GM18508 (cell line): ENCODE measurements at regions not wholly inside any gene's neighbourhood (a gene's known extent, or its start where the extent isn't known, plus 50 kb on each side); places are given as distances from the start of the nearest gene placed in this dataset.
"Not testable (repeated sequence)": the region's sequence is repeated elsewhere in the genome, so short reads cannot be mapped to it uniquely, and the experiment has no call there.

Experiments used
- ATAC-seq: cut with Tn5 transposase; IDR thresholded peaks from one replicate; pipeline ENCODE4 v1.9.1; 2021; ENCODE audit warnings: moderate number of reproducible peaks; ENCODE audit not compliant: insufficient read depth, unreplicated experiment

DNA sequence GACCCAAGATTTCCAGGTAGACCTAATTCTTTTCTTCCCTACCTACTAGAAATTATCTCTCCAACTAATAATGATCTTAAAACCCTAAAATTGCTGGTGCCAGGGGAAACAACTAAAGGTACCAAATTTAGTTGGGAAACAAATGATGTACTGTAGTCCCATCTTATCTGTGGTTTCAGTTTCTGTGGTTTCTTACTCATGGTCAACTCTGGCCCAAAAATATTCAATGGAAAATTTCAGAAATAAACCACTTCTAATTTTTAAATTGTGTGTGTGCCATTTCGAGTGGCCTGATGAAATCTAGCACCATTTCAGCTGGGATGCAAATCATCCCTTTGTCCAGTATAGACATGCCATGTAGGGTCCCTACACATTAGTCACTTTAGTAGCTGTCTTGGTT is 475.2 kb upstream of the EPHA7 start:
- no peak for ATAC-seq

DNA sequence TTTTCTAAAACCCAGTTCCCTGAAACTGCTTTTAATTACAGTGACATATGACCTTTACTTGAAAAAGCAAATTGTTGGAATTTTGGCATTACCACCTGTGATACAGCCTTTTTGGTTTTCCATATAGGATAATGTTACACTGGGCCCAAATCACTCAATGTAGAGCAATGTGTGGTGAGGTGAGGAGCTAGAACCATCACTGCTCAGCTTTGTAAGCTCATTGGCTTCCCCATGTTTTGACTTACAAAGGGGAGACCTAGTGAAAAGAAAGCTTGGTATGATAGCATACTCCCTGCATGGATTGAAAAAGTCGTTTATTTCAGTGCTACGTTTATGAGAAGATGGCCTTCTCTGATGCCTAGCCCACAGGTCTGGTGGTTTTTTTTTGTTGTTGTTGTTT is 470.4 kb upstream of the EPHA7 start:
- ATAC-seq, result no peak

DNA sequence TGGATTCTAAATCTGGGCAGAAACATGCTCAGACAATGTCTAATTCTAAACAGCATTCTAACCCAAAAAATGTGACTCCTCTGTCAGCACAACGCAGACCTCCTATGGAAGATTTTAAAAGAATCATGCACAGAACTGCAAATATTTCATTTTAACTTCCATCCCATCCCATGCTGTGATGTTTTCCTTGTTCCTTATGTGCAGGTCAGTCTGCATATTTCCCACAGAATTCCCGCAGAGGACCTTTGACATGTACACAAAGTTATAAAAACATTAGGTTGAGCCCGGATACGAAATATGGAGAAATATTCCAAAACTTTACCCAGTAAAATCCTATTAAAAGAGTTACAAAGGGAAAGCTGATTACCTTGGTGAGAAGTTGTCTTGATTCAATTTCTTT is 467.1 kb upstream of the EPHA7 start:
- ATAC-seq, result no peak

DNA sequence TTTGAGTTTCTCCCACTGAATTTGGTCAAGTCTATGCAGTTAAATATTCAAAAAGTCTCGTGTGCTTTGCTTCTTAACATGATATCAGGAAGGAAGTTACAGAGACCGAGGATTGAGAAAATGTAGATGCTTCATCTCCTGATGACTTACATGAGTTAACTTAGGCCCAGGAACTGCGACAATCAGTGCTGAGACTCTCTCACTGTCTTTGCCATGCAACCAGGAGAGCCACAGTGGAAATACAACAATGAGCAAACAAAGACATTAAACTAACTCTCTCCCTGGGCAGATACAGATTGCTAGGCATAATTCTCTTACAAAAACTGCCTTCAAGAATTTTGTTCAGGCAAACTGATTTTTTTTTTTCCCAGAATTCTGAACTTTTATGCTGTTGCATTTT is 440.6 kb upstream of the EPHA7 start:
- no peak for ATAC-seq

DNA sequence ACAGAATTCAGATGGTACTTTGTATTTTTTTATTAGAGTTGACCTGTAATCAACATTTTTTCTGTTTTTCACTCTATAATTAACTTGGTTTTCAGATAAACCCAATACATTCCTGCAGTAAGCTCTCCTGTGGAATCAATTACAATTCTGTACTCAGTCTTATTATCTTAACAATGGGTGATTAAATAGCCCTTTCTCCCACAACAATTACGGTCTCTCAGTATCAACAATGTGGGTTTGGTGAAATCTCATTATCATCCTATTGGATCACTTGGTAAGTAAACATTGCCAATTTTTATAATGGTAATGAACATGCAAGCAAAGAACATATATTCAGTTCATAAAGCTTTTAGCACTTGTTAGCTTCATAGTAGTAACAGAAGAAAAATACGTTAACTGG is 438.9 kb upstream of the EPHA7 start:
- no peak for ATAC-seq

DNA sequence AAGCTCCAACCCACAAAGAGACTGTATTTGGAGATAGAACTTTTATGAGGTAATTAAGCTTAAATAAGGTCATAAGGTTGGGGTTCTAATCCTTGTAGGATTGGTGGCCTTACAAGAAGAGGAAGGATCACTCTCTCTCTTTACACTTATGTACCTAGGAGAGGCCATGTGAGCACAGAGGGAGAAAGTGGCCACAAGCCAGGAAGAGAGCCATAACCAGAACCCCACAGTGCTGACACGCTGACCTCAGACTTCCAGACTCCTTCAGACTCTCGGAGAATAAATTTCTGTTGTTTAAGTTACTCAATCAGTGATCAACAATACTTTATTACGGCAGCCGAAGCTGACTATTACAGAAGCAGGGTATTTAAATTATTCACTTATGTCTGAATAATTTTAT is 430.5 kb upstream of the EPHA7 start:
- ATAC-seq, result no peak

DNA sequence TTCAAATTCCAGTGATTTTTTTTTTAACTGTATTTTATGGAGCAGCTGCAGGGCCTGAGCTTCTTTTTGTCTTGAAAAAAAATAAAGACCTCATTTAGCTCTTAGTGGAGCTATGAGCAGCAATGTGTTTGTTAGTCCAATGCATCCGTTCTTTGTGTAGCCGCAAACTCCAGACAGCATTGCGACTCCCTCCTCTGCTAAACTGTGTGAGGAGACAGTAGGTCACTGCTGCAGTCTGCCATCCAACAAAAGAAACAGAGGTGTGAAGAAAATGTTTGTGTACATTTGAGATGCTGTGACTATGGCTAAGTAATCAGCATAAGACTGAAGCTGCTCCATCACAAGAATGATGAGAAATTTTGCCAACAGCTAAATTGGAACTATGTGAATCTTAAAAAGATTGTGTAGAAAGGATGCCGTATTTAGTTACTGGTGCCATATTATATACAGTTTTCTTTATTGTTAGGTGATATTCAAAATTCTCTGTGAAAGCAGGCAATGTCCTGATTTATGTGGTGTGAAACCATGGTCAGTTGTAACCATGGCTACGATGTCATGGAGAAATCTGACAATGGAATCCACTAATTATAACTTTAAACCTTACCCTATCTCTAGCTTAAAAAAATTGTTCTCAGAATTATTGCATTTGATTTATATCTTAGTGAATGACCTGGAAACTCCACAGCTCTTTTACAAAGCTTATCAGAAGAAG is 428.8 kb upstream of the EPHA7 start:
- ATAC-seq, result no peak

DNA sequence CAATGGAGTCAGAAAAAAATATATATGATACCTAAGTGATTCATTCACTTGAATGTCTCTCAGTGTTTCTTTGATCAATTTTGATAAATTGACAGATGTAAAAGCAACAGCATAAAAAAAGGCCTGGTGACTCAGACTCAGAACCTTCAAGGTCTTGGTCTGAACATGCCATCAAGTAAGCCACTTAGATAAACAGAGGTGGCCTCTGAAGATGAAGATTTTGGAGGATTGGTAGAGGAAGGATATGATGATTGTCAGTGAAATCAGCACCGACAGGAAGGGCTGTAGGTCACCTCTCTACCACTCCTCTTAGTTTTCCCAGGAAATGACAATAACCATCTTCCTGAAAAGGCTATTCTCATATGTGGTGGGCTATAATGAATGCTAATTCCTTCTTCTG is 422.8 kb upstream of the EPHA7 start:
- ATAC-seq, result no peak

DNA sequence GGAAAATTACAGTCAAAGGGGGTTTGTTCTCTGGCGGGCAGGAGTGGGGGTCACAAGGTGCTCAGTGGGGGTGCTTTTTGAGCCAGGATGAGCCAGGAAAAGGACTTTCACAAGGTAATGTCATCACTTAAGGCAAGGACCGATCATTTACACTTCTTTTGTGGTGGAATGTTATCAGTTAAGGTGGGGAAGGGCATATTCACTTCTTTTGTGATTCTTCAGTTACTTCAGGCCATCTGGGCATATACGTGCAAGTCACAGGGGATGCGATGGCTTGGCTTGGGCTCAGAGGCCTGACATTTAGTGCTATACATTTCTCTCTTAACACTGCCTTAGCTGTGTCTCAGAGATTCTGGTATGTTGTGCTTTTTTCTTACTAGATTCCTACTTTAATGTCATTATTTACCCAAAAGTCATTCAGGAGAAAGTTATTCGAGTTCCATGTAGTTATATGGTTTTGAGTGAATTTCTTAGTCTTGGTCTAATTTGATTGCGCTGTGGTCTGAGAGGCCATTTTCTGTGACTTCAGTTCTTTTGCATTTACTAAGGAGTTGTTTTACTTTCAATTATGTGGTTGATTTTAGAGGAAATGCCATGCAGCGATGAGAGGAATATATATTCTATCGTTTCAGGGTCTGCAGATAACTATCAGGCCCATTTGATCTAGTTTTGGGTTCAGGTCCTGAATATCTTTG is 416.2 kb upstream of the EPHA7 start:
- not testable (repeated sequence) for ATAC-seq

DNA sequence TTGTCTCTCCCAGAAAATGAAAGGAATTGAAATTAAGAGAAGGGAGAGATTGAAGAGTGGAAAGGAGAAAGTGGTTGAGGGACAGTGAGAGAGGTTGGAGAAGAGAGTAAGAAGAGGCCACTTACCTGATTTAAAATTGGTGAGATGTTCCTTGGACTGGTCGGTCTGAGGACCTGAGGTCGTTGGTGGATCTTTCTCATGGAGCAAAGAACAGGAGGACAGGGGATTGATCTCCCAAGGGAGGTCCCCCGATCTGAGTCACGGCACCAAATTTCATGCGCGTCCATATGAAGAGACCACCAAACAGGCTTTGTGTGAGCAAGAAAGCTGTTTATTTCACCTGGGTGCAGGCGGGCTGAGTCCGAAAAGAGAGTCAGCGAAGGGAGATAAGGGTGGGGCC is 415.7 kb upstream of the EPHA7 start:
- not testable (repeated sequence) for ATAC-seq

DNA sequence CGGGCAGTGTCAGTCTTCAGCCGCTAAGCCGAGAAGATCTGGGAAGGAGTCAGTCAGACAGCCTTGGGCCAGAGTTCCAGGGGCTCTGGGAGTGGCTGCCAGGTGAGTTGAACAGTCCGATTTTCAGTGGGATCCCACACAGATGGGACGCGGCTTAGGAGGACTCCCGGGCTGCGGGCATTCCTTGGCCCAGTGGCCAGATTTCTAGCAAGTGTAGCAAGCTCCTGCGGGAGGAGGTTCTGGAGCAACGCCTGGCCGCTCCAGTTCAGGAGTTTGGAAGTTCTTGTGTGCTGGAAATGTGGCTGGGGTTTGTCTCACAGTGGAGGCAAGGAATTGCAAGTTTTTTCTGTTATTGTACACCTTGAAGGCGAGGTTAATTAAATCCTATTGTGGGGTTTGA is 414.0 kb upstream of the EPHA7 start:
- ATAC-seq, result not testable (repeated sequence)

DNA sequence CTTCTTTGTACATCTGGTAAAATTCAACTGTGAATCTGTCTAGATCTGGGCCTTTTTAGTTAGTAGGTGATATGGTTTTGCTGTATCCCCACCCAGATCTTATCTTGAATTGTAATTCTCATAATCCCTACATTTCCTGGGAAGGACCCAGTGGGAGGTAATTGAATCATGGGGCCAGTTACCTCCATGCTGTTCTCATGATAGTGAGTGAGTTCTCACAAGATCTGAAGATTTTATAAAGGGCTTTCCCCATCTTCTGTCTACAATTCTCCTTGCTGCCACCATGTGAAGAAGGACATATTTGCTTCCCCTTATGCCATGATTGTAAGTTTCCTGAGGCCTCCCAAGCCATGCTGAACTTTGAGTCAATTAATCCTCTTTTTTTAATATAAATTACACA is 410.4 kb upstream of the EPHA7 start:
- ATAC-seq, result not testable (repeated sequence)

DNA sequence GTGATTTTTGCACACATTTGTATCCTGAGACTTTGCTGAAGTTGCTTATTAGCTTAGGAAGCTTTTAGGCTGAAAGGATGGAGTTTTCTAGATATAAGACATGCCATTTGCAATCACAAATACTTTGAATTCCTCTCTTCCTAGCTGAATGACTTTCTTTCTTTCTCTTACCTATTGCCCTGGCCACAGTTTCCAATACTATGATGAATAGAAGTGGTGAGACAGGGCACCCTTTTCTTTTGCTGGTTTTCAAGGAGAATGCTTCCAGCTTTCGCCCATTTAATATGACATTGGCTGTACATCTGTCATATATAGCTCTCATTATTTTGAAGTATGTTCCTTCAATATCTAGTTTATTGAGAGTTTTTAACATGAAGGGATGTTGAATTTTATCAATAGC is 409.6 kb upstream of the EPHA7 start:
- no peak for ATAC-seq

DNA sequence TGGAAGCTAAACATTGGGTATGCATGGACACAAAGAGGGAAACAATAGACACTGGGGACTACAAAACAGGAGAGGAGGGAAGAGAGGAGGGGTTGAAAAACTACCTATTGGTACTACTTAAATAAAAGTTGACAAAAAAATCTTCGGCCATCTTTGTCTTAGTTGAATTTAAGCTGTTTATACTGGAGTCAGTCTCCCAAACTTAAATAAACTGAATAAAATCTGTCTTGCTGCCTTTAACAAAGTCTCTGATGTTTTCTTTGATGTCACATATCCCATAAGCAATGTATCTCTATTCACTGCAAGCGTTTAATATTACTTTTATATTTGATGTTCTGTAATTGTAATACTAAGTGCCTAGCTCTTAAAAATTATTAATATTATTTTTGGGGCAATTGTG is 409.2 kb upstream of the EPHA7 start:
- ATAC-seq, result no peak

DNA sequence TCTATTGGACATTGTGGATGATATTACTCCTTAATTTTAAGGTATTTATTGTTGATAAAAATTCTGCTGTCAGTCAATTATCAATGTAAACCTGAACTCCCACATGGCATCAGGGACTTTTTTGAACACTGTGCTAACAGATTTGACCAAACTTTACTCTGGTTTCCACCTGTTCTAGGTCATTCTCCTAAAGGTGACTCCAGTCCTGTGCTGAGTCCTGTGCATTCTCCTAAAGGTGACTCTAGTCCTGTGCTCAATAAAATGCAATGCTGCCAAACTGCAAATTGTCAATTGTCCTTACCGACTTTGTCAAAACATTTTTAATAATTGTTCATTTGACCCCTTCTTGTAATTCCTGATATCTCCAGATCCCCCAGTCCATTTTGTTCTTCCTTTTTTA is 408.4 kb upstream of the EPHA7 start:
- no peak for ATAC-seq

DNA sequence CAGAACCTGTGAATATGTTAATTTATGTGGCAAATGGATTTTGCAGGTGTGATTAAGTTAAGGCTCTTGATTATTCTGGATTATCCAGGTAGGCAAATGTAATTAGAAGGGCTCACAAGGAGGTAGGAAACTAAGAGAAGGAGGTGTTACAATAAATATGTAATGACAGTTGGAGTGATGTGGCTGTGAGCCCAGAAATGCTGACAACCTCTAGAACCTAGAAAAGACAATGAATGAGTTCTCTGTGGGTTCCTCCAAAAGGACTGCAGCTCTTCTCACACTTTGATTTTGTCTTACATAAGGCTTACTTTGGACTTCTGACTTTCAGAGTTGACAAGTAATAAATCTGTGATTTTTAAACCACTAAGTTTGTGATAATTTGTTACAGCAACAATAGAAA is 406.6 kb upstream of the EPHA7 start:
- no peak for ATAC-seq

DNA sequence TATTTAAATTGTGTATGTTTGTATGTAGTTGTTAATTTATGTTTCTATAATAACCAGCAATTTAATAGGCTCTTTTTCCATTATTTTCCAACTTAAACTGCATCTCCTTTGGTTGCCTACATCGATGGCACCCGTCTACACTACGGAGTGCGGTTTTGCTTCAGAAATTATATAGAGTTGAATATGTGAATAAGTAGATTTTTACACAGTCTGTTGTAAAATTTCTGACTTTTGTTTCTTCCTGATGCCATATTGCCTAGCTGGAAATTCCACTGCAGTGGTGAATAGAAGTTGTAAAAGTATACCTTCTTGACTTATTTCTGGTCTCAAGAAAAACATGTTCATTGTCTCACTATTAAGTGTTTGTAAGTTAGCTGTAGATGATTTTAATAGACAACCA is 404.1 kb upstream of the EPHA7 start:
- ATAC-seq, result no peak

DNA sequence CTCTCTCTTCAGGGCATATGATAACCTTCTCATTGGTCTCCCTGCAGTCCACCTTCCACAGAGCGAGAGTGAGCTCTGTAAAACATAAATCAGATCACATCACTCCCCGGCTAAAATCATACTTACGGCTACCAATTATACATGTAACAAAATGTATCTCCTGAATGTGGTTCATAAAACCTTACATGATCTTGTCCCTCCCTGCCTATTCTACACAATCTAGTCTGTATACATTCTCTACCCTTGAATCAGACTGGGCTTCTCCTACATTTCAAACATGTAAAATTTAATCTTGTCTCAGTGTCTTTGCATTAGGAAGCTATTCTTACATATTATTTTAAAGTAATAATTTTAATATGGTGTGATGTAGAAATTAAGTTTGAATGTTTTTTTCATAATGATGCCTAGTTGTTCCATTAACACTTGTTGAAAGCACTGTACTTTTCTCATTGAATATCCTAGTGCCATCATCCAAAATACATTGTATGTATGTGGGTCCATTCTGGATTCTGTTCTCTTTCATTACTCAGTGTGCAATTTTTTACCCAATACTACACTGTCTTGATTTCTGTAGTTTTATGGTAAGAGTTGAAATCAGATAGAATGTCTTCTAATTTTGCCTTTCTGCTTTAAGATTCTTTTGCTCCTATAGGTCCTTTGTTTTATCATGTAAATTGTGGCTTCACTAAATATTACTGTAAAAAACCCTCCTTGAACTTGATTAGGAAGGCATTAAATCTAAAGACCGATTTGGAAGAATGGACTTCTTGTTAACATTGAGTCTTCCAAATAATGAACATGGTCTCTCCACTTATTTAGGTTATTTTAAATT is 403.3 kb upstream of the EPHA7 start:
- no peak for ATAC-seq

DNA sequence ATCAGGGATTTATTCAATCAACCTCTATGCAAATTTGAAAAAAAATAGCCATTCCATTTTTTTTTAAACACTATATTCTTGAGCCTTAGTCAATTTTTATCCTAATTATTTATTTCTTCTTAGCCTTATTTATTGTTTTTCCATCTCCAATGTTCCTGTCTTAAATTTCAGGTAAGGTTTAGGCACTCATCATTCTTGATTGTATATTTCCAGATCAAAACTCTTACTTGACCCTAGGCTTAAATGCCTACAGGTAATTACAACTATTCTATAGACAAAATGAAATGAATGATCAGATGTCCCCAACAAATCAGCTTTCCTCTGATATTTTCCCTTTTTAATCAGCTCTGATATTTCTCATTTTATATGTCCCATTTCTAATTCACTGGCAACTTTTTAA is 402.6 kb upstream of the EPHA7 start:
- no peak for ATAC-seq

DNA sequence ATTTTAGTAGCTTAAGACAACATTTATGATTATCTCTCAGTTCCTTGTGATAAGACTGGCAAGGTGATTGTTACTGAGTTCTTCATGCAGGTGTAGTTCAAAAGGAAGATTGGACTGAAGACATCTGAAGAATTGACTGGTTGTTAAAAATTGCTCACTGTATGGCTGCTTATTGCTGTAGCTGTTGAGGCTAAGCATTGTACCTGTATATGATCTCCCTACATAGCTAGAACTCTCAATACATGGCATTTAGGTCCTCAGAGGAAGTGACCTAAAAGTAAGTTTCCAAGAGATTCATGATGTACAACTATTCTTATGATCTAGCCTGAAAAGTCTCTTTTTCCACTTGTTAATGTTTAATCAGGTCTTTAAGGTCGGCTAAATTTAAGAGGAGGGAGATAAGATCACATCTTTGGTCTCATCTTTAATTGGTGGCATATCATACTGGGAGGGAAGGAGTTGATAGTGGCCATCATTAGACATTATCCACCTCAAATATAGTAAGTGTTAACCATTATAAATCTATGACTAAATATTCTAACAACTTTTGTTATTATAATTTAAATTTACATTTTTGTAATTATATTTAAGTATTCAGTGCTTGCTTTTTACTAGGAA is 401.2 kb upstream of the EPHA7 start:
- no peak for ATAC-seq

DNA sequence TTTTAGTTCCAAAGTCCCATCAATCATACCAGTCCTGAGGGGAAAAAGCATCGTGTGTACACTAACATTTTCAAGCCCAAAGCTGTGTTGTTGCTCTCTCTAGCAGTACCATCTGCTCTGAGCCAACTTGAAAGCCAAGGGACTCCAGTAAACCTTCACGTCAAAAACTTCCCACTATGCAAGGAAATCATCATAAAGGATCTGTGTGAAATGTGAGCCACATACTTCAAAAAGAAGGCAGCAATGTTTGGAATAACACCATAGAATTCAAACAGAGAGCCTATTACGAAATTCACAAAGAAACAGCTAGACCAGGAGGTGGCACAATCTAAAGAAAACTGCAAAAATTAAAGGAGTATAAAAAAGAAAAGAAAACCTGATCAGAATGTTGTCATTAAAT is 399.8 kb upstream of the EPHA7 start:
- ATAC-seq, result no peak
